ENCODE measurements at regions not wholly inside any gene's neighbourhood (a gene's known extent, or its start where the extent isn't known, plus 50 kb on each side); places are given as distances from the start of the nearest gene placed in this dataset.

GRCh38 chr2:104476075-104476474 lies 377.8 kb upstream of the POU3F3 start:
- no peak overlapping the region for H3K4me3 ChIP-seq (ENCODE audit: low read length)
- no peak for TF ChIP-seq CTCF (conservative IDR thresholded peaks at IDR 0.05; ENCODE audit: low read depth, low read length)
- no peak for DNase-seq (ENCODE audit: low read depth)

- H3K4me3 ChIP-seq (ENCODE audit: low read length) = no peak overlapping the region
- DNase-seq (ENCODE audit: low read depth) = no peak
- no peak for TF ChIP-seq CTCF (conservative IDR thresholded peaks at IDR 0.05; ENCODE audit: low read depth, low read length)
Measured at GRCh38 chr2:104476563-104476988, 377.3 kb upstream of the POU3F3 start.

- H3K4me3 ChIP-seq (ENCODE audit: low read length) = no peak overlapping the region
- DNase-seq (ENCODE audit: low read depth) = no peak
- TF ChIP-seq CTCF (conservative IDR thresholded peaks at IDR 0.05; ENCODE audit: low read depth, low read length) = no peak
Measured at GRCh38 chr2:104481341-104481740, 372.6 kb upstream of the POU3F3 start.

GRCh38 chr2:104487366-104487765 lies 366.5 kb upstream of the POU3F3 start:
- no peak overlapping the region for H3K4me3 ChIP-seq (ENCODE audit: low read length)
- no peak for TF ChIP-seq CTCF (conservative IDR thresholded peaks at IDR 0.05; ENCODE audit: low read depth, low read length)
- no peak for DNase-seq (ENCODE audit: low read depth)

GRCh38 chr2:104493698-104494097 lies 360.2 kb upstream of the POU3F3 start:
- TF ChIP-seq CTCF (conservative IDR thresholded peaks at IDR 0.05; ENCODE audit: low read depth, low read length) = no peak
- no peak overlapping the region for H3K4me3 ChIP-seq (ENCODE audit: low read length)
- DNase-seq (ENCODE audit: low read depth) = no peak

GRCh38 chr2:104501342-104501741 lies 352.6 kb upstream of the POU3F3 start:
- no peak overlapping the region for H3K4me3 ChIP-seq (ENCODE audit: low read length)
- TF ChIP-seq CTCF (conservative IDR thresholded peaks at IDR 0.05; ENCODE audit: low read depth, low read length) = no peak
- no peak for DNase-seq (ENCODE audit: low read depth)

GRCh38 chr2:104501929-104502328 lies 352.0 kb upstream of the POU3F3 start:
- no peak for TF ChIP-seq CTCF (conservative IDR thresholded peaks at IDR 0.05; ENCODE audit: low read depth, low read length)
- no peak for DNase-seq (ENCODE audit: low read depth)
- no peak overlapping the region for H3K4me3 ChIP-seq (ENCODE audit: low read length)
